ENCODE measurements at regions not wholly inside any gene's neighbourhood (a gene's known extent, or its start where the extent isn't known, plus 50 kb on each side); places are given as distances from the start of the nearest gene placed in this dataset.

- TF ChIP-seq CTCF (conservative IDR thresholded peaks at IDR 0.05 in 1 of 2, IDR thresholded peaks at IDR 0.05 in 1 of 2; ENCODE audit: extremely low read depth in 1 of 2, insufficient read depth in 1 of 2, low read depth in 1 of 2, low read length in 2 of 2) (no peak), EZH2 (IDR thresholded peaks at IDR 0.05; ENCODE audit: borderline replicate concordance, low read length) (no peak)
These were observed 371.6 kb downstream of the RPS24 start for GRCh38 chr10:78405231-78405630.

All from mammary epithelial cell (primary cell).